Suppressor macrophage (primary cell): ENCODE measurements at regions not wholly inside any gene's neighbourhood (a gene's known extent, or its start where the extent isn't known, plus 50 kb on each side); places are given as distances from the start of the nearest gene placed in this dataset.
"Not testable (repeated sequence)": the region's sequence is repeated elsewhere in the genome, so short reads cannot be mapped to it uniquely, and the experiment has no call there.

ENCODE experiments used
- DNase-seq, 4 experiments: peaks; one replicate each; pipeline ENCODE4 v3.0.0-alpha.2; 2020 to 2022

GRCh38 chr10:2076528-2076927 lies 339.2 kb upstream of the ADARB2 start:
- no peak for DNase-seq

GRCh38 chr10:2067015-2067414 lies 329.7 kb upstream of the ADARB2 start:
- DNase-seq, result no peak

GRCh38 chr10:2054728-2055127 lies 317.4 kb upstream of the ADARB2 start:
- no peak for DNase-seq

- no peak for DNase-seq
Measured at GRCh38 chr10:2053805-2054204, 316.5 kb upstream of the ADARB2 start.

- DNase-seq, result no peak
Measured at GRCh38 chr10:2051108-2051507, 313.8 kb upstream of the ADARB2 start.

GRCh38 chr10:2049560-2049959 lies 312.2 kb upstream of the ADARB2 start:
- no peak for DNase-seq

GRCh38 chr10:2048337-2048973 lies 311.1 kb upstream of the ADARB2 start:
- no peak for DNase-seq

GRCh38 chr10:2047679-2048078 lies 310.4 kb upstream of the ADARB2 start:
- no peak for DNase-seq

- DNase-seq, result no peak
Measured at GRCh38 chr10:2043379-2043778, 306.1 kb upstream of the ADARB2 start.

- no peak for DNase-seq
Measured at GRCh38 chr10:2038036-2038435, 300.7 kb upstream of the ADARB2 start.

- no peak for DNase-seq
Measured at GRCh38 chr10:2037246-2037645, 299.9 kb upstream of the ADARB2 start.

- no peak for DNase-seq
Measured at GRCh38 chr10:2036209-2036608, 298.9 kb upstream of the ADARB2 start.

- DNase-seq, result no peak
Measured at GRCh38 chr10:2030046-2030445, 292.7 kb upstream of the ADARB2 start.

GRCh38 chr10:2026936-2027335 lies 289.6 kb upstream of the ADARB2 start:
- DNase-seq, result no peak

GRCh38 chr10:2024750-2025149 lies 287.4 kb upstream of the ADARB2 start:
- not testable (repeated sequence) for DNase-seq

- DNase-seq, result no peak
Measured at GRCh38 chr10:2023687-2024086, 286.4 kb upstream of the ADARB2 start.

GRCh38 chr10:2022401-2022800 lies 285.1 kb upstream of the ADARB2 start:
- DNase-seq, result peak in 2 of 4 experiments; percentile 2 to 10

GRCh38 chr10:2020836-2021235 lies 283.5 kb upstream of the ADARB2 start:
- peak; percentile 48 to 68 (median 60) for DNase-seq

- no peak for DNase-seq
Measured at GRCh38 chr10:2019803-2020202, 282.5 kb upstream of the ADARB2 start.

- DNase-seq, result no peak
Measured at GRCh38 chr10:2019281-2019680, 282.0 kb upstream of the ADARB2 start.

GRCh38 chr10:2014541-2014940 lies 277.2 kb upstream of the ADARB2 start:
- no peak for DNase-seq

GRCh38 chr10:2012209-2012608 lies 274.9 kb upstream of the ADARB2 start:
- DNase-seq, result no peak

- DNase-seq, result no peak
Measured at GRCh38 chr10:2011106-2011716, 273.9 kb upstream of the ADARB2 start.

- DNase-seq, result no peak
Measured at GRCh38 chr10:2005546-2005945, 268.2 kb upstream of the ADARB2 start.

GRCh38 chr10:1992930-1993329 lies 255.6 kb upstream of the ADARB2 start:
- DNase-seq, result no peak
